ENCODE measurements at regions not wholly inside any gene's neighbourhood (a gene's known extent, or its start where the extent isn't known, plus 50 kb on each side); places are given as distances from the start of the nearest gene placed in this dataset.

DNA sequence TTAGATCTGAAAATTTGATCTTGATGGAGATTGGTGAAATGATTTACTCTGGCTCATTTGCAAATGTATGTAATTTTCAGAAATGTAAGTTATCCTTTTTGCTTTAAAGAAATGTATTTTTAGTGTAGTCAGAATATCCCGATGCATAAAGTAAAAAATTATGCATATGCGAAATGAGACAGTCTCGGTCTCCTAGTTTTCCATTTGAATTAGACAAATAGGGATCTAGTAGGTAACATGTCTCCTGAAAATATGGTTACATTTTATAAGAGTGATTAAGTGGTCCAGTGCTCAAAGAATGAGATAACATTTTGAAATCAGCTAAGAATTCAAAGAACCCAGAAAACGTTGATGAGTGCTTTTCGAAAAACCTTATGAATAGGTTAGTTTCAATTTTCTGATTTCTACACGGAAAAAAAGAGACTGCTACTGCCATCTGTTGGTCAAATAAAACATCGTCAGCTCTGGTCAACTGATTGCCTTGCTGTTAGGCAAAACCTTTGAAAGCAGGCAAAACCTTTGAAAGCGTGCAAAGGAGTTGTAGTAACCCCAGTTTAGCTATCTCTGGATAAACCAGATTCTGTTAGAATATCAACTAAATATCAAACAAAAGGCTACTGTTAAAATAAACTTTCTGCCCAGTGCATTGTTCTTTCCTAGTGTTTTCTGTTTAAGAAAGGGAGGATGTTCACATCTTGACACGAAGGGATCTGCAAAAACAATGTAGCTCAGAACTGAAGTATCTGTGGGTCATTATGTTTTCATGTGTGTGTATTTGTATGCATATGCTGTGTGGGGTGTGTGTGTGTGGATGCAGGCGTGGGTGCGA, 59.3 kb upstream of the CHMP2B start:
- TF ChIP-seq, protein P1, sequence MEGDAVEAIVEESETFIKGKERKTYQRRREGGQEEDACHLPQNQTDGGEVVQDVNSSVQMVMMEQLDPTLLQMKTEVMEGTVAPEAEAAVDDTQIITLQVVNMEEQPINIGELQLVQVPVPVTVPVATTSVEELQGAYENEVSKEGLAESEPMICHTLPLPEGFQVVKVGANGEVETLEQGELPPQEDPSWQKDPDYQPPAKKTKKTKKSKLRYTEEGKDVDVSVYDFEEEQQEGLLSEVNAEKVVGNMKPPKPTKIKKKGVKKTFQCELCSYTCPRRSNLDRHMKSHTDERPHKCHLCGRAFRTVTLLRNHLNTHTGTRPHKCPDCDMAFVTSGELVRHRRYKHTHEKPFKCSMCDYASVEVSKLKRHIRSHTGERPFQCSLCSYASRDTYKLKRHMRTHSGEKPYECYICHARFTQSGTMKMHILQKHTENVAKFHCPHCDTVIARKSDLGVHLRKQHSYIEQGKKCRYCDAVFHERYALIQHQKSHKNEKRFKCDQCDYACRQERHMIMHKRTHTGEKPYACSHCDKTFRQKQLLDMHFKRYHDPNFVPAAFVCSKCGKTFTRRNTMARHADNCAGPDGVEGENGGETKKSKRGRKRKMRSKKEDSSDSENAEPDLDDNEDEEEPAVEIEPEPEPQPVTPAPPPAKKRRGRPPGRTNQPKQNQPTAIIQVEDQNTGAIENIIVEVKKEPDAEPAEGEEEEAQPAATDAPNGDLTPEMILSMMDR (IDR thresholded peaks at IDR 0.05; ENCODE audit: poor library complexity, severe bottlenecking): peak; percentile 78
- no peak for TF ChIP-seq EP300 (conservative IDR thresholded peaks at IDR 0.05; ENCODE audit: poor library complexity, severe bottlenecking)
- TF ChIP-seq RAD21 (conservative IDR thresholded peaks at IDR 0.05): peak; percentile 78
- TF ChIP-seq EZH2 (IDR thresholded peaks at IDR 0.05; ENCODE audit: borderline replicate concordance, insufficient read depth, low read length, poor library complexity, severe bottlenecking): no peak
- no peak for TF ChIP-seq POLR2AphosphoS5 (IDR thresholded peaks at IDR 0.05)
- TF ChIP-seq SMC3 (conservative IDR thresholded peaks at IDR 0.05; ENCODE audit: poor library complexity): peak; percentile 80
- TF ChIP-seq MXI1 (conservative IDR thresholded peaks at IDR 0.05; ENCODE audit: poor library complexity, severe bottlenecking): no peak

Data from neural cell (in vitro differentiated cells).